ENCODE measurements at regions not wholly inside any gene's neighbourhood (a gene's known extent, or its start where the extent isn't known, plus 50 kb on each side); places are given as distances from the start of the nearest gene placed in this dataset.

DNA sequence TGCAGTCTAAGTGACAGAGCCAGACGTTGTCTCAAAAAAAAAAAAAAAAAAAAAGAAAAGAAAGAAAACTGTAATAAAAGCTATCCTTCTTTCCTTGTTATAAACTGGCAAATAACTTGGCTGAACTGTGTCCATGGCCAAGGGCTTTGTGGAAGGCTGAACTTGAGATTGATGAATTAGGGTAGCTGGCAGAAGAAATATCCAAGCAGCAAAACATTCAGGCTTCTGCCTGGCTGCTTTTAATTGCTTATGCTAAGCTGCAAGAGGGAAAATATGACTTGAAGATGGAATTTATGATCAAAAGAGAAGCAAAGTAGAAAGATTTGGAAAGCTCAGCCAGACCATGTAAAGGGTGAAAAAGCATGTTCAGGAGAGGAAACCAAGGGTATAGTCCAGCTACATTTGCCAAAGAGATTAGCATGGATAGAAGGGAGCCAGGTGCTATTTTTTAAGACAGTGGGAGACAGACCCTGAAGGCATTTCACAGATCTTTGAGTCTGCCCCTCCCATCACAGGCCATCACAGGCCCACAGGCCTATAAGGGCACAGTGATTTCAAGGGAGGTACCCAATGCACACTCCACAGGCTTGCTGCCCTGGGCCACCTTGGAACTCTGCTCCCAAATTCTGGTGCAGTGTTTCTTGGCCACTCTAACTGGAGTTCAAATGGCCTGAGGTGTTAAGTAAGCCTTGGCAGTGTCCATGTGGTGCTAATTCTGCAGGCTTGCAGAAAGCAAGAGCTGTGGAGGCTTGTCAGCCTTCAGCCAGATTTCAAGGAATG is 226.0 kb downstream of the AEBP2 start:
- TF ChIP-seq, protein P1, sequence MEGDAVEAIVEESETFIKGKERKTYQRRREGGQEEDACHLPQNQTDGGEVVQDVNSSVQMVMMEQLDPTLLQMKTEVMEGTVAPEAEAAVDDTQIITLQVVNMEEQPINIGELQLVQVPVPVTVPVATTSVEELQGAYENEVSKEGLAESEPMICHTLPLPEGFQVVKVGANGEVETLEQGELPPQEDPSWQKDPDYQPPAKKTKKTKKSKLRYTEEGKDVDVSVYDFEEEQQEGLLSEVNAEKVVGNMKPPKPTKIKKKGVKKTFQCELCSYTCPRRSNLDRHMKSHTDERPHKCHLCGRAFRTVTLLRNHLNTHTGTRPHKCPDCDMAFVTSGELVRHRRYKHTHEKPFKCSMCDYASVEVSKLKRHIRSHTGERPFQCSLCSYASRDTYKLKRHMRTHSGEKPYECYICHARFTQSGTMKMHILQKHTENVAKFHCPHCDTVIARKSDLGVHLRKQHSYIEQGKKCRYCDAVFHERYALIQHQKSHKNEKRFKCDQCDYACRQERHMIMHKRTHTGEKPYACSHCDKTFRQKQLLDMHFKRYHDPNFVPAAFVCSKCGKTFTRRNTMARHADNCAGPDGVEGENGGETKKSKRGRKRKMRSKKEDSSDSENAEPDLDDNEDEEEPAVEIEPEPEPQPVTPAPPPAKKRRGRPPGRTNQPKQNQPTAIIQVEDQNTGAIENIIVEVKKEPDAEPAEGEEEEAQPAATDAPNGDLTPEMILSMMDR (conservative IDR thresholded peaks at IDR 0.05; ENCODE audit: low read length): no peak
- no peak for TF ChIP-seq EZH2phosphoT487 (IDR thresholded peaks at IDR 0.05; ENCODE audit: borderline replicate concordance)
